ENCODE measurements at regions not wholly inside any gene's neighbourhood (a gene's known extent, or its start where the extent isn't known, plus 50 kb on each side); places are given as distances from the start of the nearest gene placed in this dataset.

- no peak for TF ChIP-seq GATA3 (IDR thresholded peaks at IDR 0.05; ENCODE audit: low read depth, low read length)
- TF ChIP-seq GATA2 (IDR thresholded peaks at IDR 0.05; ENCODE audit: low read depth, low read length): no peak
These were observed 163.5 kb downstream of the C9orf50 start for GRCh38 chr9:129457325-129457779.

GRCh38 chr9:129456549-129457324 is 164.2 kb downstream of the C9orf50 start:
- TF ChIP-seq GATA2 (IDR thresholded peaks at IDR 0.05; ENCODE audit: low read depth, low read length) (no peak), GATA3 (IDR thresholded peaks at IDR 0.05; ENCODE audit: low read depth, low read length) (no peak)

DNA sequence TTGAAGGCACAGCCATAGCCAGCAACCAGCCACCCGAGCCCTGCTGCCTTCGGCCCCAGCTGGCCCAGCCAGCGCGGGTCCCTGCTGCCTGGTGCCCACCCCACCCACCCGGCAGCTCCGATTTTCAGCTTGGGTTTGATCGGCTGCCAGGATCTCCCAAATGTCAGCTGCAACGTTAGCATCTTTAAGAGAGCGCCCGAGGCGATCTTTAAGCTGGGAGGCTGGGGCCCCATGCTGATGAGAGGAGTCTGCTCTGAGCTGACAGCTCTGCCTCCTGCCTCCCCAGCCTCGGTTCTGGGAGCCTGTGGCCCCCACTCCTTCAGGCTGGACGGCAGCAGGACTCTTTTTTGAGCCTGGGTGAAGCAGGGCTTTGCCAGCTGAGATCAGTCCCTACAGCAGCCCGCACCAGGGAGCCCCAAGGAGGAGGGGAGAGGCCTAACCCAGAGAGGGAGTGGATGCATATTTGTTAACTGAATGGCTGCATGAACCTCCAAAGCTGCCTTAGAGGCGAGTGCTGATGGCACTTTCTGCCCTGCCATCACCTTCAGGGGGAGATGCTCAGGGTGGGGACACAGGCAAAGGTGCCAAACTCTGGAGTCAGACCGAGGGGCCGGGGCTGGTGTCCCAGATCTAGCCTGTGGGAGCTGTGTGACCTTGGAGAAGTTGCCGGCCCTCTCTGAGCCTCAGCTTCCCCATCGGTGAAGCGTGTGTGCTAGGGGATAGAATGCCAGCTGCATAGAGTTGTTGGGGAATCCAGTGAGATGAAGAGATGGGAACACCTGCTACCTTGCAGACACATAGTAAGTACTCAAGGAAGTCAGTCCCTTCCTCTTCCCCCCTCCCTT is 165.5 kb downstream of the C9orf50 start:
- no peak for TF ChIP-seq GATA2 (IDR thresholded peaks at IDR 0.05; ENCODE audit: low read depth, low read length)
- no peak for TF ChIP-seq GATA3 (IDR thresholded peaks at IDR 0.05; ENCODE audit: low read depth, low read length)

- TF ChIP-seq GATA2 (IDR thresholded peaks at IDR 0.05; ENCODE audit: low read depth, low read length): no peak
These were observed 166.3 kb downstream of the C9orf50 start for GRCh38 chr9:129454467-129455067.

- TF ChIP-seq GATA3 (IDR thresholded peaks at IDR 0.05; ENCODE audit: low read depth, low read length) (no peak), GATA2 (IDR thresholded peaks at IDR 0.05; ENCODE audit: low read depth, low read length) (no peak)
These were observed 167.2 kb downstream of the C9orf50 start for GRCh38 chr9:129453734-129454133.

GRCh38 chr9:129451669-129452068 is 169.2 kb downstream of the C9orf50 start:
- TF ChIP-seq GATA3 (IDR thresholded peaks at IDR 0.05; ENCODE audit: low read depth, low read length): no peak
- no peak for TF ChIP-seq GATA2 (IDR thresholded peaks at IDR 0.05; ENCODE audit: low read depth, low read length)

GRCh38 chr9:129451089-129451656 is 169.7 kb downstream of the C9orf50 start:
- TF ChIP-seq GATA2 (IDR thresholded peaks at IDR 0.05; ENCODE audit: low read depth, low read length) (no peak), GATA3 (IDR thresholded peaks at IDR 0.05; ENCODE audit: low read depth, low read length) (no peak)

DNA sequence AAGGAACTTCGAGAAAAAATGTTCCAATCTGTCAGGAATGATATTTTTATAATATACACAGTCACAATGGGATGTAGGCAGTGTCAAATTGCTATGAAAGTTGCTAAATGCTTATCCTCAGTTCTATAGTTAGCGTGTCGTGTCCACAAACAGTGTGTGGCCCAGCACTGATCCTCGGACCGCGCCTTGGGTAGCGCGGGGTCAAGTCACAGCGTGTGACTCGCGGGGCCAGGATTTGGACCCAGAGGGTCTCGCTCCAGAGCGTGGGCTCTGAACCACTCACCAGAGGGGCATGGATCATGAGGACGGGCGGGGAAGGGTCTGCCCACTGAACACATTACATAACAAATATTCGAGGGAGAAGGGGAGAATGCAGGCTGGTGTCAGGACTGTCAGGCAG is 171.8 kb downstream of the C9orf50 start:
- TF ChIP-seq GATA3 (IDR thresholded peaks at IDR 0.05; ENCODE audit: low read depth, low read length) (no peak), GATA2 (IDR thresholded peaks at IDR 0.05; ENCODE audit: low read depth, low read length) (no peak)

GRCh38 chr9:129446828-129447550 is 173.9 kb downstream of the C9orf50 start:
- no peak for TF ChIP-seq GATA3 (IDR thresholded peaks at IDR 0.05; ENCODE audit: low read depth, low read length)
- no peak for TF ChIP-seq GATA2 (IDR thresholded peaks at IDR 0.05; ENCODE audit: low read depth, low read length)

- TF ChIP-seq GATA2 (IDR thresholded peaks at IDR 0.05; ENCODE audit: low read depth, low read length) (no peak), GATA3 (IDR thresholded peaks at IDR 0.05; ENCODE audit: low read depth, low read length) (no peak)
These were observed 175.1 kb downstream of the C9orf50 start for GRCh38 chr9:129445794-129446306.

DNA sequence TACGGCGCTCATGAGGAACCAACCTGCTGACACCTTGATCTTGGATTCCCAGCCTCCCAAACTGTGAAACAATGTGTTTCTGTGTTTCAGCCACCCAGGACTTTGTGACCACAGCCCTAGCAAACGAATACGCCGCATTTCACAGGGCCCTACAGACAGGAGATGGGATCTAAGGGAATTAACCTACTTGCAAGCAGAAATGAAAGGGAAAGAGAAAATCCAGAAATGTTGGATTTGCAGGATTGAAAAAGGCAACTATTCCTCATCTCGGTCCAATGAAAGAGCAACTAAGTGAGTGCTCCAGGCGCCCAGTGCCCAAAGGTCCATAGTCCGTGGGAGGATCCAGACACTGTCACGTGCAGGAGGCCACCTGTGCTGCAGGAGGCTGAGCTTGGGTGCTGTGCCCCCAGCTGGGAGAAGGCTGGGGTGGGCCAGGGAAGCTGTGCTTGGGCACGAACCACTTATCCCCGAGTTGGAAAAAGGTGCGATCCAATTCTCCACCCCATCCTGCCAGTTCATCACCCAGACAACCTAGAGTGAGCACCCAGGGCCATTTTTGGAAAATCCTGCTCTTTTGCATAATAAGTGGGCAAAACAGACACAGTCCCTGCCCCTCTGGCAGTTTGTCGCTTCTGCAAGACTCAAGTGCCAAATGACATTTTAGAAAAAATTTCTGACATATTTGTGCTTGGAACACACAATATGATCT is 177.9 kb downstream of the C9orf50 start:
- TF ChIP-seq GATA3 (IDR thresholded peaks at IDR 0.05; ENCODE audit: low read depth, low read length): no peak
- 0 out of 2 replicates have a peak, but pooled peaks have one; percentile 8 for TF ChIP-seq GATA2 (IDR thresholded peaks at IDR 0.05; ENCODE audit: low read depth, low read length)

- no peak for TF ChIP-seq GATA2 (IDR thresholded peaks at IDR 0.05; ENCODE audit: low read depth, low read length)
- TF ChIP-seq GATA3 (IDR thresholded peaks at IDR 0.05; ENCODE audit: low read depth, low read length): no peak
These were observed 179.0 kb downstream of the C9orf50 start for GRCh38 chr9:129441852-129442251.

All from SH-SY5Y (cell line).